Activated T-helper 2 cell treated with anti-CD3 and anti-CD28 coated beads, Interferon-gamma antibody, Interleukin-2, Interleukin-4, amounts not matched to agents 10 μg/mL and 5 μg/mL and 100 μg/mL, durations not matched to agents 14 hours and 24 hours and 36 hours (primary cell): ENCODE measurements at regions not wholly inside any gene's neighbourhood (a gene's known extent, or its start where the extent isn't known, plus 50 kb on each side); places are given as distances from the start of the nearest gene placed in this dataset.
"Not testable (repeated sequence)": the region's sequence is repeated elsewhere in the genome, so short reads cannot be mapped to it uniquely, and the experiment has no call there.

ENCODE experiments used
- DNase-seq: peaks from one replicate; pipeline ENCODE4 v3.0.0; 2021; ENCODE audit warnings: low spot score
- H3K27ac Mint-ChIP-seq: one replicate; pipeline ENCODE4 v1.8.0; 2021; ENCODE audit warnings: mixed read lengths
- H3K27me3 Mint-ChIP-seq: one replicate; pipeline ENCODE4 v1.8.0; 2021; ENCODE audit warnings: low read depth, mixed read lengths
- H3K36me3 Mint-ChIP-seq: one replicate; pipeline ENCODE4 v1.8.0; 2021; ENCODE audit warnings: low read depth, mixed read lengths
- H3K4me1 Mint-ChIP-seq: one replicate; pipeline ENCODE4 v1.8.0; 2021; ENCODE audit warnings: low read depth, mixed read lengths
- H3K4me3 Mint-ChIP-seq: one replicate; pipeline ENCODE4 v1.8.0; 2021; ENCODE audit warnings: low read depth, mild to moderate bottlenecking, moderate library complexity, mixed read lengths
- H3K9me3 Mint-ChIP-seq: one replicate; pipeline ENCODE4 v1.8.0; 2021; ENCODE audit warnings: mixed read lengths
- intact Hi-C: fragments of 100-400 bp; cut with micrococcal nuclease; formaldehyde crosslinking; loops from one replicate; pipeline ENCODE4 v1.15.1; 2023

DNA sequence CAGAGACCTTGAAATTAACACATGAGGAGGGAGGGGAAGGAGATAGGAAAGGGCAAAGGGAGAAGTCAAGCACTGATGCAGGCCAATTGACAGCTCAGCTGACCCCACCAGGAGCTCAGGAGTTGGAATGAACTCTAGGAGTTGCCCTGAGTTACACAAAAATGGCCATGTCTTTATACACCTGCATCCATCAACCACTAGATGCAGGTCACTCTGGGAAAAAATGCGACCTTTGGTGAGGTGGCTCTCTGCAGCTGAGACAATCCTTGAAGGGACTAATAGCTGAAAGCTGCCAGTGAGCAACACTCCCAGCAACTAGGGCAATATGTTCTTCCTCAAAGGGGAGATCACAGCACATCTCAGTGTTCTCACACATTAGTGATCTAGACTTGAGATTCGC is 222.8 kb downstream of the RBM26 start:
- Mint-ChIP-seq H3K27ac (no peak overlapping the region), H3K4me3 (no peak overlapping the region), H3K4me1 (no peaks in the 10 kb centered on the region), H3K36me3 (no peaks in the 10 kb centered on the region), H3K9me3 (no peaks in the 10 kb centered on the region), H3K27me3 (peaks cover 29% of the 10 kb centered on the region)
- no peak for DNase-seq
- intact Hi-C loops: no loop called here

DNA sequence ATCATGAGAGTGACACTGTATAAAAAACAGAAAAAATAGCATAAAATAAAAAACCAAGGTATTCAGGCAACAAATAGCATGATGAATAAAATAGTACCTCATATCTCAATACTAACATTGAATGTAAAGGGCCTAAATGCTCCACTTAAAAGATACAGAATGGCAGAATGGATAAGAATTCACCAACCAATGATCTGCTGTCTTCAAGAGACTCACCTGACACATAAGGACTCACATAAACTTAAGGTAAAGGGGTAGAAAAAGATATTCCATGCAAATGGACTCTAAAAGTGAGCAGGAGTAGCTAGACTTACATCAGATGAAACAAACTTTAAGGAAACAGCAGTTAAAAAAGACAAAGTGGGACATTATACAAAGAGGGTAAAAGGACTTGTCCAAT is 232.4 kb downstream of the RBM26 start:
- H3K4me3 Mint-ChIP-seq, H3K4me1 Mint-ChIP-seq, H3K36me3 Mint-ChIP-seq, intact Hi-C loops, DNase-seq, H3K27ac Mint-ChIP-seq: not testable (repeated sequence)
- peaks cover 16% of the 10 kb centered on the region for H3K27me3 Mint-ChIP-seq
- H3K9me3 Mint-ChIP-seq: peaks cover 12% of the 10 kb centered on the region

DNA sequence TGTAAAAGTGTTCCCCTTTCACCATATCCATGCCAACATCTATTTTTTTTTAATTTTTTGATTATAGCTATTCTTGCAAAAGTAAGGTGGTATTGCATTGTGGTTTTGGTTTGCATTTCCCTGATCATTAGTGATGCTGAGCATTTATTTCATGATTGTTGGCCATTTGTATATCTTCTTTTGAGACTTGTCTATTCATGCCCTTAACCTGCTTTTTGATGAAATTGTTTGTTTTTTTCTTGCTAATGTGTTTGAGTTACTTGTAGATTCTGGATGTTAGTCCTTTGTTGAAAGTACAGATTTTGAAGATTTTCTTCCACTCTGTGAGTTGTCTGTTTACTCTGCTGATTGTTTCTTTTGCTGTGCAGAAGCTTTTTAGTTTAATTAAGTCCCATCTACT is 233.1 kb downstream of the RBM26 start:
- peaks cover 12% of the 10 kb centered on the region for H3K9me3 Mint-ChIP-seq
- H3K36me3 Mint-ChIP-seq, DNase-seq, H3K4me1 Mint-ChIP-seq, H3K27ac Mint-ChIP-seq, intact Hi-C loops, H3K4me3 Mint-ChIP-seq: not testable (repeated sequence)
- peaks cover 16% of the 10 kb centered on the region for H3K27me3 Mint-ChIP-seq

DNA sequence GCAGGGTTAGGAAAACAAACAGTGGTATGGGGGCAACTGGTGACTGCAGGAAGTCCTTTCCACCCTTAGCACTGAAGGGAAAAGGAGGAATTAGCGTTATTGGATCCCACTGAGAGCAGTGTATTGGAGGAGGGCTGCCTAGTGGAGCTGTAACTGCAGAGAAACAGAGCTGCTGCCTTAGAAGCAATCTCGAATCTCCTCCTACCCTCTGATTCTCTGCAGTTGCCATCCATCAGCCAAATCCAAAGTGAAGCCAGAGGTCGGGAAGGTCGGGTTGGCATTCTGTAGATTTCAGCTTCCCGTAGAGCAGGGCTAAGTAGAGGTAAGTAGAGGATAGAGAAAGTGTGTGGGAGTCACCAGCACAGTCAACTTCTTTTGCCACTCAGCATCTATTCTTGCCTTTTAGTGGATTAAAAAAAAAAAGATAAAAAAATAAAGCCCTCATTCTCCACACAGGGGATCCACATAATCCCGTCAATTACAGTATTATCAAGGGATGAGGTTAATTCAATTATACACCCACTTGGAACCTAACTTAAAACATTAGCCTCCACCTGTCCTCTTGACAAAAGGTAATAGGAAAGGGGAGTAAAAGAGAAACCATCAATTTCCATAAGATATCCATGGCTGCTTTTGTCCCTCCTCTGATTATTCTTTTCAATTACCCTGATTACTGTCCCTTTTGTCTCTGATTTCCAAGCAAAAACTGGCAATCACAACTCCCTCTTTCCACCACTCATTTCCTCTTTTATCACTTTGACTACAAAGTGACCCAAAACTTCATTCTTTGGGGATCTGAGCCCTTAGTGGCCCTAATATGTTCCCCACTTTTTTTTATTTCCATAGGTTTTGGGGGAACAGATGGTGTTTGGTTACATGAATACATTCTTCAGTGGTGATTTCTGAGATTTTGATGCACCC is 234.7 kb downstream of the RBM26 start:
- no peak for DNase-seq
- Mint-ChIP-seq H3K4me1 (no peaks in the 10 kb centered on the region), H3K4me3 (no peak overlapping the region), H3K36me3 (no peaks in the 10 kb centered on the region), H3K27me3 (peaks cover 17% of the 10 kb centered on the region), H3K27ac (no peak overlapping the region), H3K9me3 (peaks cover 12% of the 10 kb centered on the region)
- intact Hi-C loops: no loop called here

DNA sequence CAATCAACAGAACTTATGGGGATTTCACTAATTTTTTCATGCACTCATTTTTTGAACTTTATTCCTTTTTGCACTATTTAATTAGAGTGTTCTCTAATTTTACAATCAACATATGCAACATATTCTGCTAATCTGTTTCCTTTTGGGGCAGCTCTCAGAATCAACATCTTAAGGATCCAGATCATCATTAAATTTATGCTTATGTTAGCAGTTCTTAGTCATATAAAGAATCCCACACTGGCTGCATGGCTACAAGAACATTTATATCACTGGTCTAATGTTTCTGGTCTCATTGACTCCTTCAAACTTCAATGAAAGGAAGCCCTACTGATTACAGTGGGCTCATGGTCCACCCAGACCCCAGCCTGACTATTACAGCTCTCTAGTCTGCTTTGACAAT is 245.2 kb downstream of the RBM26 start:
- Mint-ChIP-seq H3K4me1 (no peaks in the 10 kb centered on the region), H3K27ac (no peak overlapping the region), H3K36me3 (no peaks in the 10 kb centered on the region), H3K9me3 (no peaks in the 10 kb centered on the region), H3K4me3 (no peak overlapping the region), H3K27me3 (peaks cover 12% of the 10 kb centered on the region)
- intact Hi-C loops: no loop called here
- DNase-seq: no peak

DNA sequence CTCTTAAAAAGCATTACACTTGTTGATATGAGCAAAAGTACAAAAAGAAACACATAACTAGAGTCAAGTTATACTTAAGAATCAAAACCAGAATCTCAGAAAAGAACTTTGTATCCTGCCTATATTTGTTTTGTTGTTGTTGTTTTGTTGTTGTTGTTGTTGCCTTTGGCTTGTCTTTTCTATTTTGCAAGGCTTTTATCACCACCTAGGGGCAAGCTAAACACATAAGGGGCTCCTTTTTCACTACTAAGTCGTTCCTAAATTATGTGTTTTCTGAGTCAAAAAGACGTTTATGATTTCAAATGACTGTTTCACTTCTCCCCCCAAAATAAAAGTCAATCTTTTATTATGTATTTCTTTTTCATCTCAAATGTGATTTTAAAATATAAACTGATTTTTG is 250.2 kb downstream of the RBM26 start:
- no peaks in the 10 kb centered on the region for H3K9me3 Mint-ChIP-seq
- no peaks in the 10 kb centered on the region for H3K4me1 Mint-ChIP-seq
- intact Hi-C loops: no loop called here
- peaks cover 15% of the 10 kb centered on the region for H3K27me3 Mint-ChIP-seq
- no peak for DNase-seq
- no peaks in the 10 kb centered on the region for H3K36me3 Mint-ChIP-seq
- H3K4me3 Mint-ChIP-seq: no peak overlapping the region
- H3K27ac Mint-ChIP-seq: no peak overlapping the region

DNA sequence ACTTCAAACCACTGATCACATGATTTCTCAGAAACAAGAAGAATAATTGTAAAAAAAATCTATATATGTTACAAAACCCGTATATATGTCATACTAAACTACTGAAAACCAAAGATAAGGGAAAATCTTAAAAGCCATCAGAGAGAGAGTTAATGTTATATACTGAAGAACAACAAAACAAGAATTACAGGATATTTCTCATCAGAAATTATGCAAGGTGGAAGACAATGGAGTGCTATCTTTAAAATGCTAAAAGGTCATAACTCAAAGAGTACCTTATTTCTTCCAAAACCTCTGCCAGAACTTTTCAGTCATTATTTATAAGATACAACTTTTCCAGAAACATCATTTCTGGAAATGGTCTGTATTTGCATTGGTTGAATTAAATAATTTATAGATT is 256.8 kb downstream of the RBM26 start:
- H3K27ac Mint-ChIP-seq: no peak overlapping the region
- H3K4me3 Mint-ChIP-seq: no peak overlapping the region
- H3K36me3 Mint-ChIP-seq: no peaks in the 10 kb centered on the region
- H3K27me3 Mint-ChIP-seq: peaks cover 3% of the 10 kb centered on the region
- DNase-seq: no peak
- intact Hi-C loops: no loop called here
- H3K9me3 Mint-ChIP-seq: no peaks in the 10 kb centered on the region
- no peaks in the 10 kb centered on the region for H3K4me1 Mint-ChIP-seq

DNA sequence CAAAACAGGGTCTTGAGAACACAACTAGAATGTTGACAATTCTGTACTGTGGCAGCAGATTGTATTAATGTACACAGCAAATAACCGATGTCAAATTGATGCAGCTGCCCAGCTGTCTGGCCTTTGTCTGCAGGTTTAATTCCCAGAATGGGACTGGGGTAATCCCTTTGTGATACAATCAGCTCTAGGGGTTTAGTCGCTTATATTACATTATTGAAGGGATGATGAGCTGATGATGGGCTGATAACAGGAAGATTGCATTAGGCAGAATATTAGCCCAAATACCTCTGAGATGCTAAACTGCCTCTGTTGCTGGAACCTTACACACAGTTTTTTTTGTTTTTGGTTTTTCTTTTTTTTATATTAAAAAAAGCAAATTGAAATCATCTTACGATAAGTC is 265.0 kb downstream of the RBM26 start:
- Mint-ChIP-seq H3K27me3 (peaks cover 3% of the 10 kb centered on the region), H3K4me1 (no peaks in the 10 kb centered on the region), H3K4me3 (no peak overlapping the region), H3K27ac (no peak overlapping the region), H3K9me3 (no peaks in the 10 kb centered on the region), H3K36me3 (no peaks in the 10 kb centered on the region)
- intact Hi-C loops: no loop called here
- no peak for DNase-seq

DNA sequence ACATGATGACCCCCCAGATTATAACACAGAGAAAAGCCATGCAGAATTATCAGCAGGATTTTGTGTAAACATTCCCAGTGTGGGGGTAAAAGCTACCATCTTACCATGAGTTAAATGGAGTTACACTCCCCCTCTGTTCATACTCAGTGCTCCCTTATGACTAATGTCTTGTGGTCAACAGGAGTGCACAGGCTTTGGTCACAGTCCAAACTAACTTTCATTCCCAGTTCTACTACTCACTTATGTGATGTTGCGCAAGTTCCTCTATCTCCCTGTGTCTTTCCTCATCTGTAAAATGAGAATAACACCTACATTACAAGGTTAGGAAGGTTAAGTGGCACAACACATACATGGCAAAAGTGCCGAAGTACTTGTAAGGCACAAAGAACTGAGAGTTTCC is 277.9 kb downstream of the RBM26 start:
- no peak for DNase-seq
- Mint-ChIP-seq H3K9me3 (no peaks in the 10 kb centered on the region), H3K27ac (no peak overlapping the region), H3K4me1 (no peaks in the 10 kb centered on the region), H3K4me3 (no peak overlapping the region), H3K36me3 (no peaks in the 10 kb centered on the region), H3K27me3 (no peaks in the 10 kb centered on the region)
- intact Hi-C loops: no loop called here

DNA sequence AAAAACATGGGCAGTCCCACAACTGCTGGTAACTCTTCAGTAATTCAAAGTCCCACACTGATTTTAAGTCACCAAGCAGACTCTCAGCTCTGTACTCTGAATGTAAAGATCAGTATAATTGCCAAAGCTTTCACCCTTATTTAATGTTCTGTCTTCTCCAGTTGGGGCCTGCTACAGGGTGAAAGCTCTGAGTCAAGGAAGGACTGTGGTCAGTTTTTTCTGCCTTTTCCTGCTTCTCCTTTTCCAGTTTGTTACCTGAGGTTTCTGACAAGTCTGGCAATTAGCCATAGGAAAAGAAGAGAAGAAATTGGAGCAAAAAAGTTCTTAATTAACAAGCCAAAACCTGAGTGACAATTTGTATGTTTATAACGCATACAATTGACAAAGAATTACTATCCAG is 279.3 kb downstream of the RBM26 start:
- Mint-ChIP-seq H3K9me3 (no peaks in the 10 kb centered on the region), H3K27ac (no peak overlapping the region), H3K27me3 (no peaks in the 10 kb centered on the region), H3K4me1 (no peaks in the 10 kb centered on the region), H3K36me3 (no peaks in the 10 kb centered on the region), H3K4me3 (no peak overlapping the region)
- no peak for DNase-seq
- intact Hi-C loops: no loop called here

DNA sequence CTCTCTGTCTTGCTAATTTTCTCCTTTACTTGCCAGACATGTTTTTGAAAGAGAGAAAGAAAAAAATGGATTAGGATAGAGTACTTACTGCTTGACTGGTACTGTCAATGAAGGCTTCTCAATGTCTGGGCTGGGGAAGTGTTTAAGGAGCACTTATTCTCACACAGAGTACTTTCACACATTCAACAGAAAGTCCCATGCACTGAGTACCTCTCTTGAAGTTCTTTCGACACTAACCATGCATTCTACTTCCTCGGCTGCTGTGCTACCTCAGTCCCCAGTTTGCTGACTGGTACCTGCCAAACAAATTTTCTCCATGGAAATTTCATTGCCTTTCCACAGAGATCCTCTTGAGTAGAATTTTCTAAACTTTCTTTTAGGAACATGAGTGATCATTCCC is 281.9 kb downstream of the RBM26 start:
- H3K4me3 Mint-ChIP-seq: no peak overlapping the region
- no peak for DNase-seq
- H3K27ac Mint-ChIP-seq: no peak overlapping the region
- intact Hi-C loops: no loop called here
- no peaks in the 10 kb centered on the region for H3K9me3 Mint-ChIP-seq
- no peaks in the 10 kb centered on the region for H3K4me1 Mint-ChIP-seq
- H3K36me3 Mint-ChIP-seq: no peaks in the 10 kb centered on the region
- no peaks in the 10 kb centered on the region for H3K27me3 Mint-ChIP-seq

DNA sequence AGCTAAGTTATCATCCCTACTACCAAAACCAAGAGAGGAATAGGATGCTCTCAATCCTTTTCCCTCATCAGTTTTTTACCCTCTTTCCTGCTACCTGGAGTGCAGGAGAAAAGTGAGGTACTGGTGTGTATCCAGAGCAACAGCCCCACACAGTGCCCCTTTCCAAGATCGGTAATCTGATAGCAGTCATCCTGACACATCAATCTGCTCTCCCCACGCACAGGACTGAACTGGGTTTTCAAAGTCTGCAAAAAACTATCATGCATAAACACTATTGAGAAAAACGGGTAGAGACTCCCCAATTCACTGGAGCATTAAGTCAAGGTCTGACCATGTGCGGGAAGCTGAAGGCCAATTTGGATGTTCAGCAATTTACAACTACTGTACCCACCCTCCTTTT is 284.8 kb downstream of the RBM26 start:
- no peak overlapping the region for H3K4me3 Mint-ChIP-seq
- DNase-seq: no peak
- H3K4me1 Mint-ChIP-seq: no peaks in the 10 kb centered on the region
- no peaks in the 10 kb centered on the region for H3K36me3 Mint-ChIP-seq
- no peaks in the 10 kb centered on the region for H3K27me3 Mint-ChIP-seq
- no peaks in the 10 kb centered on the region for H3K9me3 Mint-ChIP-seq
- H3K27ac Mint-ChIP-seq: no peak overlapping the region
- intact Hi-C loops: no loop called here

DNA sequence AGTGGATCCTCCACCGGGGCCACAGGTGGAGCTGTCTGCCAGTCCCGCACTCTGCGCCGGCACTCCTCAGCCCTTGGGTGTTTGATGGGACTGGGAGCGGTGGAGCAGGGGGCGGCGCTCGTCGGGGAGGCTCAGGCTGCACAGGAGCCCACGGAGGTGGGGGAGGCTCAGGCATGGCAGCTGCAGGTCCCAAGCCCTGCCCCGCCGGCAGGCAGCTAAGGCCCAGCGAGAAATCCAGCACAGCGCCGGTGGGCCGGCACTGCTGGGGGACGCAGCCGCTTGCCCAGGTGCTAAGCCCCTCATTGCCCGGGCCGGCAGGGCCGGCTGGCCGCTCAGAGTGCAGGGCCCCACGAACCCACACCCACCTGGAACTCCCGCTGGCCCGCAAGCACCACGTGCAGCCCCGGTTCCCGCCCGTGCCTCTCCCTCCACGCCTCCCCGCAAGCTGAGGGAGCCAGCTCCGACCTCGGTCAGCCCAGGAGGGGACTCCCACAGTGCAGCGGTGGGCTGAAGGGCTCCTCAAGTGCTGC is 286.4 kb downstream of the RBM26 start:
- H3K27ac Mint-ChIP-seq: no peak overlapping the region
- DNase-seq: no peak
- no peaks in the 10 kb centered on the region for H3K27me3 Mint-ChIP-seq
- H3K4me1 Mint-ChIP-seq: no peaks in the 10 kb centered on the region
- H3K9me3 Mint-ChIP-seq: no peaks in the 10 kb centered on the region
- H3K4me3 Mint-ChIP-seq: no peak overlapping the region
- intact Hi-C loops: no loop called here
- H3K36me3 Mint-ChIP-seq: no peaks in the 10 kb centered on the region
